Amniotic epithelial cell (primary cell): ENCODE measurements at regions not wholly inside any gene's neighbourhood (a gene's known extent, or its start where the extent isn't known, plus 50 kb on each side); places are given as distances from the start of the nearest gene placed in this dataset.
"Not testable (repeated sequence)": the region's sequence is repeated elsewhere in the genome, so short reads cannot be mapped to it uniquely, and the experiment has no call there.

Experiments
- DNase-seq: peaks from one replicate; pipeline ENCODE4 v3.0.0-alpha.2; 2010; ENCODE audit warnings: low read depth

DNA sequence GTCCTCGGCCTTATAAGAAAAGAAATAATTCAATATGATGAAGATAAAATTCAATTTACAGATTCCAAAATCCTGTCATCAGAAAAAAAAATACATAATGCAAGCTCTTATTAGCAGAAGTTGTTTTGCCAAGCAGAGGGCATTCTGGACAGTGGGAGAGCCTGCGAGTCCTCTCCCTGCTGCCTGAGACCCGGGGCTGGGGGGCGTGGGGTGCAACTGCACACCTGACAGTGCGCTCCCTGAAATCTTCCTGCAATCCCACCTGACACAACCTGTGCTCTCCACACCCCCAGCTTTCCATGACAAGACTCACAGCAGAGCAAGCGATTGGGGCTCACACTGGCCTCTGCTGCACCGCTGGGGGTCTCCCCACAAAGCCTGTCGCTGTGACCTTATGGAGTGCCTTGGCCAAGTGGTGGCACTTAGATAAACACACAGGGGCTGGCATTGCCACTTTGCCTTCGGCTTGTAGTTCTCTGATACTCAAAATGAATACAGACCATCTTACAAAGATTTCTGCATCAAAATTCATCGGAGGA lies 130.3 kb upstream of the PDE10A start:
- DNase-seq = no peak

DNA sequence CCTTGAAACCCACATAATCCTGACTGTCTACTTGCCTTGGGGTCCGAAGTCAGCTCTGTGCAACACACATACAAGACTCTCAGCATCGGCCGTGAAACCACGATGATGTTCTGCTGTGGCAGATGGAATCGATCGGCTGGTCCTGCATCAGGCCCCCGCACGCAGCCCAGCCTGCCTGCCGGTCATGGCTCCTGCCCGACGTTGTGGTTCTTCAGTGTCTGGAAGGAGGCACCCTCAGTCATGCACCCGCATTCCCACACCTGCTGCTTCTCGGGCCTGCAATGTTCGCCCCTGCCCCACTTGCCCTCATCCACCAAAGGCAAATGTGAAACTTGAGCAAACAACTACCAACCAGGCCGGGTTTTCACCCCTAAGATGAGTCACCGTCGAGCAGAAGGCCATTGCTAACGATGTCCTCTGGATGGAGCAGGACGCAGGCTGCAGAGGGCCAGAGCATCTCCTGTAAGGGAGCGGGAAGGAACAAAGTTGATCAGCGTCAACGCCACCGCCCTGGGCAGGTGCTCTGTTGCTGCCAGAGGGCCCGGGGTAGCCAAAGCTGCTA lies 128.9 kb upstream of the PDE10A start:
- DNase-seq = no peak

DNA sequence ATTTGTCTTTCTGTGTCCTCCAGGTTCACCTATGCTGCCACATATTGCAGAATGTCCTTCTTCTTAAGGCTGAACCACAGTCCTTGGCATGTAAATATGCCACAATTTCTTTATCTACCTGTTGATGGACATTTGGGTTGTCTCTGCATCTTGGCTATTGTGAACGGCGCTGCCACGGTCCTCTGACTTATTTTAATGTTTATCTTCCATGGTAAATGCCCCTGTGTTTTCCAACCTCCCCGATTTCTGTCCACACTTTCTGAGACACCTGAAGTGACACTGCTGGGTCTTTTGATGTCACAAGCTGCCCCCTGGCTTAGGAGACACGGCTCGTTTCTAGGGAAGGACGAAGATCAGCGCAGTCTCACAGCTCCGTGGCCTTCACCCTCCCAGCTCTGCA lies 128.3 kb upstream of the PDE10A start:
- no peak for DNase-seq

DNA sequence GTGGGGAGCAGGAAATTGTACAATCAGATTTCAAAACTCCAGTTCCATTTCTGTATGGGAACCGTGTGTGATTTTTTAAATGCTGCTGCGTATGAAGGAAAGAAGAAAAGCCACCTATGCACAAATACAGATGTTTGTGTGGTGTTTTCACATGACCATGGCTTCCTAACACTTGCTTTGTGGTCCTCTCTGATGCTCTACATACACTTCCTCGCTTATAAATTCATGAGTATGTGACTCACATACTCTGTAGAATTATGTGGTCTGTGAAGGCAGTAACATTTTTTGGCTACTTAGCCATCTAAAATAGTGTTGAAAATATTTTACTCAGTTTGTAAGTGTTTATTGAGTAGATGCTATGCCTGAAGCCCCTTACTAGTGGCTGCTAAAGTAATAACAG lies 119.8 kb upstream of the PDE10A start:
- no peak for DNase-seq

DNA sequence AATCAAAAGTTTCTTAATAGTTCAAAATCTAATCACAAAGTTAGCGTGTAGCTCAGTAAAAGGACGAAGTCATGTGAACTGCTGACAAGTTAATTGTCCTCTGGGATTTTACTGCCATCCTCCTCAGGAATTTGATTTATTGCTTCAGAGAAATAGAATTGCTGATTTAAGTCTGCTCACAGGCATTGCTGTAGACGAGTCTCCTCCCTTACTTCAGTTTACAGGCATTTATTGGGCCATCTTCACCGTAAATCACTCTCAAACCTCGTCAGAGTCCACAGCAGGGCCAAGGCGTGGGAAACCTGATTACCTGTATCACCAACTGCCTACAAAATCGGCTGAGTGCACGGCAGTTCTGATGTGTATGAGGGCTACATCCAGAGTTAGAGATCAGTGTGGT lies 119.1 kb upstream of the PDE10A start:
- DNase-seq = no peak

DNA sequence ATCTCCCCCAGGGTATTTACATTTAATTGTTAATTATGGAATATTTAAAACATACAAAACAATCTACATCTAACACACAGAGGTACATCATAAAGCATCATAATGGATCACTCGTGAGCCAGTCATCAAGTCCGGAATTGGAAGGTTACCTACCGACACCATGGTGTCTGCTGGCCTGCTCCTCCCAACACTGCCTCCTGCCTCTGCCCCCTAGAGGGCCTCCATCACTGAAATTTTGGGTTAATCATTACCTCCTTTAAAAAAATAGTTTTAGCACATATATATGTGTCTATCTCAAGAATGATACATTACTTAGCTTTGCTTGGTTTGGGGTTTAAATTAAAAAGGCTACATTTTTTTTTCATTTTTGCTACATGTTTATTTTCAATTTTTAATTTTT lies 114.6 kb upstream of the PDE10A start:
- DNase-seq = no peak

DNA sequence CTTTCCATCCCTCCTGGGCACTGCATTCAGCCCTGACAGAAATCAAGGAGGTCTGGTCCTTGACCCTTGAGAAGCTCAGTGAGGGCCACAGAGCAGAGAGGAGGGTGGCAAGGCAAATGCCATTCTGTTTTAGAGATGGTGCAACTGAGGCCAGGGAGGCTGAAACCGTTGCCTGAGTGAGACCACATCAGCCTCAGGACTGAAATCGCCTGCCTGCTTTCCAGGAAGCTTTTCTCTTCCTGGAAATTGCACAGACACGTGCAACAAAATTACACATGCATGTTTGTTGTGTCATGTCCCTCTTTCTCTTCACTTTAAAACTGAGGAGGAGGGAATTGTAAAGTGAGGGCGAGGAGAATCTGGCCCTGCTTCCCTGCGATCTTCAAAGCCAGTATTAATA lies 113.7 kb upstream of the PDE10A start:
- DNase-seq = no peak

DNA sequence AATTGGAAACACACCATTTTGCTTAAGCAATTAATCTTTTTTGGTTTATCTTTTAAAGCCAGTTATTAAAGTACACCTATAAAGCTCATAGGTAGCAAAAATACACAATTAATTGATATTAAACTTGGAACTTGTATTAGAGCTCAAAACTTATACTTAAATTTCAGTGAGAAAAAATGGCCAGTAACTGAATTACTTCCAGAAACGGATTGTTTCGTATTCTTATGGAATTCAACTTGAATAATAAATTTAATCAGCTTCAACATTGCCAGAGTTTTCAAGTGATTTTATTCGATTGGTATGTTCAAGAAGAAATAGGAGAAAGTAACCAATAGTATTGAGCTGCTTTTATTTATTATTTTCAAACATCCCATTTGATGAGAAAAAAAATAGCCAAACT lies 112.7 kb upstream of the PDE10A start:
- no peak for DNase-seq

DNA sequence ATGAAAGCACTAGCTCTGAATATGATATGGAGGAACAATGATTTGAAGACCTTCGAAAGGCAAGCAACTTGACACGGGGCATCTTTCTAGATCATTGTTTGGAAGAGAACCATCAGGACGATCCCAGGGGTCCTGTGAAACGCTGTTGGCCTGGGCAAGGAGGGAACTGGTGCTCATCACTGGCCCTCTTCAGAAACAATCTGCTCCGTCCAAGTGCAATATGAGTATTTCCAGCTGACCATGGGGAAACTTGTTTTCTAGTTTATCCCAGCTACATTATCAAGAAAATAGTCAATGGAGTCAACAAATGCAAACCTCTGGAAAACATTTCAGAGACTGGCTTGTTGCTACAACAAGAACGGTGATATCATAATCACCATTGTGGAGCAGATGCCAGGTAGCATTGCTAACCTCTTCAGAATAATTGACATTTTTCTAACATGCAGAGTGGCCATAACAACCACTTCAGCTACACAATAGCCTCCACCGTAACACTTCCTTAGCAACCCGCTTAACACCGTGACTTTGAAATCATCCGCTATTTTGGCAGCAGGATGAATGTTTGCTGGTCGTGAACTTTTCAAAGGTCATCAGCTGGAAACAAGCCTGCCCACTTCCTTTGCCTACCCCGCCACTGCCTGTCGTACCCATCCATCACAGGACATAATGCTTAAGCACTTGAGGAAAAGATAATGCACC lies 112.0 kb upstream of the PDE10A start:
- DNase-seq = peak; percentile 34

DNA sequence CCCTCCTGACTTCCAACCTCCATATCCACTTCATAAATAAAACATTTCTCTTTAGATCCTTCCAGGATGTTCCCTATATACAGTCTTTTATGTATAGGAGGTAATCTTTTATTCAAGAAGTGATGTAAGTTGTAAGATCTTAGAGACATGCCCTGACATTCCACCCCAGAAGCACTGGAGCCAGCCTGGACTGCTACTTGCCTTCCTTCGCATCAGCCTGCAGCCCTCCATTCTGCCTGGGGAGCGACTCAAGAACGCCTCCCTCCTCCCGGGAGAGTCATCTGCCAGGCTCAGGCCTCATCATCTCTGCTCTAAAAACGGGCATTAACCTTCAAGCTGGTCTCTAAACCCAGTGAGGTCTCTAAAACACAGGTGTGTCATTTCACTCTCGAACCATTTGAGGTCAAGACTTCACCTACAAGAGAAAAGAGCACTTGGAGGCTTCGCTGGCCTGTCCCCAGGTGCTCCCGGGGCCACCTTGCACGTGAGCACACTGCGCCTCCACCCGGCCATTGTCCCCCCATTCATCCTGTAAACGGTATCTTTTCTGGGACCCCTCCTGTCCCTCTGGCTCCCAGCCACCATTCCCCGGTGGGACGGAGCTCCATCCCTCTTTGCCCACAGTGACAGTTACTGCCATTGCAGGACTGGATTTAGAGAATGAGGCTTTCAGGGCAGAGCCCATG lies 107.5 kb upstream of the PDE10A start:
- no peak for DNase-seq

DNA sequence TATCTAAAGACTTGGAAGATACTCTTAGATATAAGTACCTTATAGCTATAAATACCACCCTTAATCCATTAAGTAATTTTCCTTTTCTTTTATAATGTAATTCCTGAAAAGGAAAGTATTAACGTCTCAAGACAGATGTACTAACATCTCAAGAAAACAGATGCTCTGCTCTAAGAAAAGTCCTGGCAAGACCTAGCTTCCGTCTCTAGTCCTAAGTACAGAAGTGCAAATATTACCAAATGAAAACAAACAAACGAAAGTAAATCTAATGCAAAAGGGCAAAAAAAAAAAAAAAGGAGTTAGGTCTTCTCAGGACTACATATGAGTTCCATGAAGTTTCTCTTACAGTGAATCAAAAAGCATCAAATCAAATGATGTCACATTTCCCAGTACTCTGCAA lies 106.8 kb upstream of the PDE10A start:
- DNase-seq = no peak

DNA sequence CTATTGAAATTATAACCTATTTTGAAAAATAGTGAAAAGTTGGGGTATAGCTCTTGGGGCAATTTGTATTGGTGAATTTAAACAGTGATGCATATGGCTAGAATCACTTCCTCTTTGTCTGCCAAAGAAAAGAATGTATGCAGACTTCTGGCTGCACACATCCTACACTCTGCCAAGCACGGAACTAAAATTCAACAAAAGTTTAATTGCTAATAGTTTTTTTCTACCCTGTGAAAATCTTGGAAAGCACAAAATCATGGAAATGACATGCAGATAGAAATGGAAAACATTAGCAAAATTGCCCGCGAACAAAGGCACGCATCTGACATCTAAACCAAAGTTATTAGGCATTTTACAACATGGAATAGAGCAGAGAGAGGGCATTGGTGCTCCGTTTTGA lies 106.4 kb upstream of the PDE10A start:
- no peak for DNase-seq

DNA sequence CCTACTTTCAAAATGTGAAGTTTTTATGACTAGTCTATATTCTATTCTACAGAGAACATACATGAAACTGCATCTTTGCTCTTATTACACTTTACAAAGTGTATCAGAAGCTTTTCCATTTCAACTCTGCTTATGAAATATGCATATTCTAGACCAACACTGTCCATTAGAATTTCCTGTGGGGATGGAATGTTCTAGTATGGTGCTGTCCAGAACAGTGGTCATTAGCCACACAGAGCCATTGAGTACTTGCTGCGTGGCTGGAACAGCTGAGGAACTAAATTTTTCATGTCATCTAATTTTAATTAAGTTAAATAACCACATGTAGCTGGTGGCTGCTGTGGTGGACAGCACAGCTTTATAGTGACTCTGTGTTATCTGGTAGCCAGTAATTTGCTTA lies 105.9 kb upstream of the PDE10A start:
- DNase-seq = no peak

DNA sequence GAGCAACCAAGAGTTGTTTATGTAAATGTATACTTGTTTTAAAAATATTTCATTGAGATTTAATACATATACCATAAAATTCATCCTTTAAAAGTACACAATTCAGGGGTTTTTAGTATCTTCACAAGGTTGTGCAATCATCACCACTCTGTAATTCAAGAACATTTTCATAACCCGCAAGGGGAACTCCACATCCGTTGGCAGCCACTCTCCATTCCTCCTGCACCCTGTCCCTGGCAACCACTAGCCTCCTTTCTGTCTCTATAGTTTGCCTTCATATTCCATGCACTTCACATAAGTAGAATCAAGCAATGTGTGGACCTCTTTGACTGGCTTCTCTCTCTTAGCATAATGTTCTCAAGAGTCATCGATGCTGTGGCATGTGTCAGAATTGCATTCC lies 104.2 kb upstream of the PDE10A start:
- DNase-seq = peak; percentile 60

DNA sequence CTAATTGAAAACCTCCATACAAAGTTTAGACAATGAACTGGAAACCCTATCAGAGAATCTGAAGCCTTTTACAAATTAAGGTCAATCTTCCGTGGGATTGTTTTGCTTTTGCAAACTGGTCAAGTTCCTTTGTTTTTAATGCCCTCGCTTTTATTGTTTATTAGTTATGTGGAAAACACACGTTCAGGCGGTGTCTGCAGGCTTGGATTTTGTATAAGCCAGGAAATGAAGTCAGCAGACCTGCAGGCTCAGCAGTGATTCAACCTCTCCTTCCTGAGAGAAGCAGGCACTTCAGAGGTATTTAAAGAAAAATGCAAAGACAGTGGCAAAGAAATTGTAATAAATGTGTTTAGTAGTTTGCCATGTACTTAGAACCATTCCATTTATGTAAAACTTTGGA lies 103.4 kb upstream of the PDE10A start:
- peak; percentile 45 for DNase-seq

DNA sequence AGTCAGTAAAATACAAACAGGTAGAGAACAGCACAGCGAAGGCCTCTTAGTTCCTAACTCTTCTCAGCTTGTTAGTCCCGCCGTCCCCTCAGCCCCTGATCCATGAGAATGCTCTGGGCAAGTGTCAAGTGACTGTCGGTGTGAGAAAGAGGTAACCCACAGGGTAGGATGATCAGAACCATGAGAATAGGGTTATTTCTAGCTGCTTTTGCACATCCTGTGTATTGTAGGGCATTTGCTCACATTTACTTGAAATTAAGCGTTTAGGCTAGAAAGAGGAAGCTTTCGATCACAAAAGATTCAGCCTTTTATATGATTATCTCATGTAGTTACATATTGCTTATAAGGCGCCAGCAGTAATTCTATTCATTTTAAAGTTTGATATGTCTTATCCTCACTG lies 103.0 kb upstream of the PDE10A start:
- no peak for DNase-seq

DNA sequence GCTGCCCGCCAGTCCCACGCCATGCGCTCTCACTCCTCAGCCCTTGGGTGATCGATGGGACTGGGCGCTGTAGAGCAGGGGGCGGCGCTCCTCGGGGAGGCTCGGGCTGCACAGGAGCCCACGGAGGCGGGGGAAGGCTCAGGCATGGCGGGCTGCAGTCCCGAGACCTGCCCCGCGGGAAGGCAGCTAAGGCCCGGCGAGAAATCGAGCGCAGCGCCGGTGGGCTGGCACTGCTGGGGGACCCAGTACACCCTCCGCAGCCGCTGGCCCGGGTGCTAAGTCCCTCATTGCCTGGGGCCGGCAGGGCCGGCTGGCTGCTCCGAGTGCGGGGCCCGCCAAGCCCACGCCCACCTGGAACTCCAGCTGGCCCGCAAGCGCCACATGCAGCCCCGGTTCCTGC lies 102.2 kb upstream of the PDE10A start:
- DNase-seq = not testable (repeated sequence)

DNA sequence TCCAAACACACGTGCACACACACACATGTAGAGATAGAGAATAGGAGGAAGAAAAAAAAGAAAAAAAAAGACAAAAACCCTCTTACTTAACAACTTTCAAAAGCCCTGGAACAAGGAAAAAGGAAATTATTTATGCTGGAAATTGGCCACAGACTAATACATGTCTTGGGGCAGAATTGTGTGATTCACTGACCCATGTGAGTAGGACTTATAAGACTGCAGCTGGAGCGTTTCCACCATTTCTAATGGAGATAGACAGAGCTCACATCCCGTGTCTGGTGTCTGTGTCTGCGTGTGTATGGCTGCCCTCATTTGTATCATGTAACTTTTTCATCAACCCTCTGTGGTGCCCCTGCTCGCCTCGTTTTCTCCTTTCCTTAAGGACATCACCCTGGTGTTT lies 99.8 kb upstream of the PDE10A start:
- no peak for DNase-seq

DNA sequence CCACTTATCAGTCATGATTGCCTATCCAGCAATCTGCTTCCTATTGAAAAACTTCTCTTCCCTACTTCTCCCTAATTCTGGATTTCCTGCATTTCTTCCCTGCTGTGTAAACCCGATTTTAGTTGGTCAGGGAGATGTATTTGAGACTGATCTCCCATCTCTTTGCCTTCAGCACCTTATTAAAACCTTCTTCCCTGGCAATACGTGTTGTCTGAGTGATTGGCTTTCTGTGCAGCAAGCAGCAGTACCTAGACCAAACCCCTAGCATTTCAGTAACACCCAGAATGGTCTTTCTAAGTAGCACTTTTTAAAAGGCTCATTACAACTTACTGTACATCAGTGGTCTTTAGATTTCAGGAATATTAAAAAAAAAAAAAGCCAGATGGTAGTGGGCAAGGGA lies 99.1 kb upstream of the PDE10A start:
- DNase-seq = no peak

DNA sequence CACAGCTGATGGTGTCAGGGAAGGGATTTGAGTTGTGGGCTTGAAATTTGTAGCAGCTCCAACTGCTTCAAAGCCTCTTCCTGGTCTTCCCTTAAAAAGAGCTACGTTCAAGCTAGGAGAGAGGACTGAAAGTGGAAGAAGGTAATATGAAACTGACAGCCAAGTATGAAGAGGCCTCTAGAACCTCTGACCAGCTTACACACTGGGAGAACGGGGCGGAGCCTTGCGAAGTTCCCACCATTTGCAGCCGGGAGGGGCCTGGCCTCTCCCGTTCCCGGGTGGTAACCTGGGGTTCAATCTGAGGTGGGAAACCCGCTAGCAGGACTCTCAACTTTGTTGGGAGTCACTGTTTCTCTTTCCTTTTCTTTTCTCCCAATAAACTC lies 97.8 kb upstream of the PDE10A start:
- DNase-seq = no peak

DNA sequence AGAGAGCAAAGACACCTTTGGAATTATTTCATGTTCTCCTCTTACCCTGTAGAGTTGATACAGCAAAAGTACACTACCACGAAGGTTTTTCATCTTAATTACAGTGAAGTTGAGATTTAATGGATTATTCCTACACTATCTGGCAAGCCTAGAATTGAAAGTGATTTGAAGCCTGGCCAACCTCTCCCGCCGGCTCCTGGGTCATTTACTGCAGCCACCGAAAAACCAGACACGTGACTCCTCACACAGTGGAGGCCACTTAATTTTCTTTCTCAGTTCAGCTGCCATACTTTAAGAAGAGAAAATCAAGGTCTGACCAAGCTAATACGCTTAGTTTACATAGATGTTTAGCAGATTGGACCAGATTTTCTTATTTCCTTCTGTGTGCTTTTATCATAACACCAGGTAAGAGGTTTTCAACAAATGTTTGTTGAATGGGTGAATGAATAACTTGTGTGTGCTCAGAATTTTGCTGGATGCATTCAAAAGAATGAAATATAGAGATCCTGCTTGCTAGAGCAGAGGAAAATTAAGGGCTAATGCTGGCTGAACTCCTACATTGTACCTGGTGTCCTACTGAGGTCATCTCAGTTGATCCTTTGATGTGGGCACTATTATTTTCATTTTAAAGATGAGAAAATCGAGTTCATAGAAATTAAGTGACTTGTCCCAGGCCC lies 97.2 kb upstream of the PDE10A start:
- no peak for DNase-seq

DNA sequence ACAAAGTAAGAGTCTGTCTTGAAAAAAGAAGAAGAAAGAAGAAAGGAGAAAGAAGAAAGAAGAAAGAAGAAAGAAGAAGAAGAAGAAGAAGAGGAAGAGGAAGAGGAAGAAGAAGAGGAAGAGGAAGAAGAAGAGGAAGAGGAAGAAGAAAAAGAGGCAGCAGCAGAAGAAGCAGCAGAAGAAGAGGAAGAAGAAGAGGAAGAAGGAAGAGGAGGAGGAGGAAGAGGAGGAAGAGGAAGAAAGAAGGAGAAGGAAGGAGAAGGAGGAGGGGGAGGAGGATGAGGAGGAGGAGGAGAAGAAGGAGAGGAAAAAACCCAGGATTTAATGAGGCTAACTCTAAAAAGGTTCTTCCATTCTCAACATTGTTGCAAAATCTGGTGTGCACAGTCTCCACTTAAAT lies 95.4 kb upstream of the PDE10A start:
- DNase-seq = no peak

DNA sequence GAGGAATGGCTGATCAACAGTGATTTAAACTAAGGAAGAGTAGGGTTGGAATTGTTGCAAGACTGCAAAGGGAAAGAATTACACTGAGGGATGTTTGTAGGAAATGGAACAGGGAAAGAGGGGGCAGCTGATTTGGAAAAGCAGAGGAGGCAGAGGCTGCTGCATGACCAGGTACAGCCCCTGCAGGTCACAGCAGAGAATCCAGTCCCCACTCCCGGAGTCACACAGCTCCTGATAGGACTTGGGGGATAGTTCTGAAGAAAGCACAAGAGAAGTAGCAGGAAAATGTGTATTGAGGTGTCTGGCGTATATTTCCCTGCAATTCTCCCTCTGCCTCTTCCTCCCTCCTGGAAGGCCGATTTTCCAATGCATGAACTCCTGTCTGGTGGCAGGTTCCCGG lies 92.5 kb upstream of the PDE10A start:
- no peak for DNase-seq
